ENCODE measurements at regions not wholly inside any gene's neighbourhood (a gene's known extent, or its start where the extent isn't known, plus 50 kb on each side); places are given as distances from the start of the nearest gene placed in this dataset.

DNA sequence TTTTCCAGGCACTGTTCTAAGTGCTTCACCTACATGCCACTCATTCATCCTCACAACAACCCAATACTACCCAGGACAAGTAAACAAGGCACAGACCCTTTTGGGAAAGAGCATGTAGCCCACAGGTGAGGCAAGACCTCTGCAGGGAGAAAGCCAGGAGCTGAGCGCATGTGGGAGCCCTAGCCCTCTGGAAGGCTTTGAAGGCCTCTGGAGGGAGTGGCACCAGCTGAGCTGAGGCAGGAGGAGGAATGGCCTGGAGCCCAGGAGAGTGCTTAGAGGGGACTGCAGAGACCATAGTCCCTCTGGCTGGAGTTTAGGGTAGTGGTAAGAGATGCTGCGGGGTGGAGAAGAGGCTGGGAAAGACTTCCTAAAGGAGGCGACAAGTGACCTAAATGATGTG lies 516.5 kb downstream of the FUT8 start:
- DNase-seq (ENCODE audit: low spot score), result no peak

DNA sequence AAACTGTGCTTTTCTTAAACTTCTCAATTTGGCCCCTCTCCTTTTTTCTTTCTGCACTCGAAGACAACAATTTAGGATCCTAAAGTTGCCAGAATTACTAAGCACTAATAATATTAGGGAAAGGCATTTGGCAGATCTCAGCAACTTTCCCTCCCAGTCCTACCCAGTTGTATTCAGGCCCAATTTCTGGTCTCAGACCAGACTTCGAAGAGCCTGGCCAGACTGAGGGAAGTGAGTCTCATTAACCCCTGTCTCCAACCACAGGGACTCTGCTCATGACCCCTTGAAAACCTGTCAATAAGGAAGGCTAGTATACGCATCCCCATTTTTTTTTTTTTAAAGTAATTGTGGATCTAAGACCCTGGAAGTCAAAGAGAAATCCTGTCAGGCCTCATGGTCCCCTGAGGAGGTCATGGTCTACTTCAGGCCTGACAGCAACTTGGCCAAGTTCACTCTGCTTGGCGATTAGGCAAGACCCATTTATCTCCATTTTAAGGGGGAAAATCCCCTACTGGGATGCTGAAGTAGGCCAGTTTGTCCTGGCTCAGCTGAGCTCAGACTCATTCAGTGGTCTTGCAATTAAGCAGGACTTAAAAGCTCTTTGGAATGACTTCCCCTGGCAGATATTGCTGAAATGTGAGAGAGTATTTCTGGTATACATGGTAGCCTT lies 521.0 kb downstream of the FUT8 start:
- no peak for DNase-seq (ENCODE audit: low spot score)

DNA sequence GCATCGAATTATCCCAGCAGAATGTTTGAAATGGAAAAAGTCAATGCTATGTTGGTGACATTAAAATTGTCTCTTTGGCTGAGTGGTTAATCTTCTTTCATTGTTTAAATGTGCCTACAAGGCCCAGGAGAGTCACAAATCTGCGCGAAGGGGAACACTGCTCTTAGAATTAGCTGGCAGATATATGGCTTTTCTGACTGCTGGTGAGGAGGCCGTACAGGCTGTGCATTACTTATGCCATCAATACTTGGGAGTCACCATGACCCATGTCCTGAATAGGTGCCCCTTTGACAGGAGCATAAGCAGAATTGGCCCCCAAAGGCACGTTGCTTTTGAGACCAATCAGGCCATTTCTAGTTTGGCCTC lies 521.5 kb downstream of the FUT8 start:
- DNase-seq (ENCODE audit: low spot score), result no peak

DNA sequence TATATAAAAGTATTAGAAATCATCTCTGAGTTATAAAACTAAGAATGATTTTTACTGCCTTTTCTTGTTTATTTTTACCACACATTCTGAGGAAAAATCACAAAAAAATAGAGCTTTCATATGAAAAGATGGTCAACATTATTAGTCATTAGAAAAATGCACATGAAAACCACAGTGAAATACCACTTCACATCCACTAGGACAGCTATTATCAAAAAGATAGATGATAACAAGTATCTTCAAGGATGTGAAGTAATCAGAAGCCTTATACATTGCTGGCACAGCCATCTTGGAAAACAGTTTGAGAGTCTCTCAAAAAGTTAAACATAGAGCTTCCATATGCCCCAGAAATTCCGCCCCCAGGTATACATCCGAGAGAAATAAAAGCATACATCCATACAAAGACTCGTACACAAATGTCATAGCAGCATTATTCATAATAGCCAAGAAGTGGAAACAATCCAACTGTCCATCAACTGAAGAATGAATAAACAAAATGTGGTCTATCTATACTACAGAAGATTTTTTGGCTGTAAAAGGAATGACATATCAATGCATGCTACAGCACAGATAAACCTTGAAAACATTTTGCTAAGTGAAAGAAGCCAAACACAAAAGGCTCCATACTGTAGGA lies 523.9 kb downstream of the FUT8 start:
- DNase-seq (ENCODE audit: low spot score), result no peak

DNA sequence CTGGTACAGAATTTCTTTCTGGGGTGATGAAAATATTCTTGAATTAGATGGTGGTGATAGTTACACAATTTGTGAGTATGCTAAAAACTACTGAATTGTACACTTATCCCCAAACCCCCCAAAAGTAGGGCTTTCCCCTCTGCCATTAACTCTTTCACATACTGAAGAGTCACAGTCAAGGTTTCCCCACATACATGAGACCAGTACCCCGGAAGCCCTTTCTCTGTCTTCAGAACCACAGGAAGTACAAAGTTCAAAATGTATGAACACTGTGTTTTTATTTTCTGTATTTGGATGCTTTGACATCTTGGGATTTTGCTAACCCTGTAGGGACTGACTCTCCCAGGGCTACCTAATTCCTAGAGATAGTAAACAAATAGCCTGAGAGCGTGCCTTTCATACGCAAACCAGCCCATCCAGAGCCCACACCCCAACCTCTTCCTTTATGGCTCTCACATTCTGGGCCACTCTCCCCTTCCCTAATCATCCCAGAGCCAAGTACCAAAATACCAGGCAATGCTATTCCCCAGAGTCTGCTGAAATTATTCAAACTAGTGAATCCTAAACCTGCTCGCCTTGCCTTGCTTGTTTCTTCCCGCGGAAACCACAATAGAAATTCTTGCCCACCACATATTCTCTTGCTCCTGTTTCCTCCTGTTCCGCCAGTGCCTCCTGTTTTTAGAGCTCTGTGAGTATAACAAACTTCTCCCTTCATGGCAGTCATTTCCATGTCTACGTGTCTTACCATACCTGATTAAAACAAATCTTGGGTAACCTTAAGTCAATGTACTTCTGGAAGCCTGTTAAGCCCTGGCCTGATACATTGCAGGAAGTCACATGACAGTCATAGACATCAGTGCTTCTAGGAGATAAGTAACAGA lies 524.8 kb downstream of the FUT8 start:
- no peak for DNase-seq (ENCODE audit: low spot score)

DNA sequence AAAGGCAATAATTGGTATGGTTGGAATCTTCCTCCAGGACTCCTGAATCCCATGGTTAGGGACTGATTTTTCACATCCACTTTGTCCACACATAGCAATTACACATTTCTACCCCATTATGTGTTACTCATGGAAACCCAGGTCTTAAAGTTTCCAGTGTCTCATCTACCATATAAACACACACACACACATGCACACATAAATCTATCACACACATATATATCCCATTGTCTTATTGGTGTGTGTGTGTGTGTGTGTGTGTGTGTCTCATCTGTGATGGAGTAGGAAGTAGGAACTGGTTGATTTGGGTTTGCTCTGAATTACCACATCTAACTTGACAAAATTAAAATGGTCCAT lies 525.4 kb downstream of the FUT8 start:
- DNase-seq (ENCODE audit: low spot score), result no peak

DNA sequence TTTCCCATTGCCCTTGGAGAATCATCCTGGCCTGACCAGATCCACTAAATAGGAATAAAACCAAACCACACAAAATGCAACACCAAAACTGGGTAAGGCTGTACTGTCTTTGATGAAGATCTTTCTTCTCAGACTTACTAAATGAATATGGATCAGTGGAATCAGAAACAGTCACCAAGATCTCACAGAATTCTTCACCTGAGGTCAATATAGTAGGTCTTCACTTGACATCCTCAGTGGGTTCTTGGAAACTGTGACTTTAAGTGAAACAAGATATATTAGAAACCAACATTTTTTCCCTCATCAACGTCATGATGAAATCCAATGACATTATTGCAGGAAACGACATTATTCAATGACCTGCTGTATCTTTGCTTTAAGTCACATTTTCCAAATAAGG lies 526.2 kb downstream of the FUT8 start:
- no peak for DNase-seq (ENCODE audit: low spot score)

DNA sequence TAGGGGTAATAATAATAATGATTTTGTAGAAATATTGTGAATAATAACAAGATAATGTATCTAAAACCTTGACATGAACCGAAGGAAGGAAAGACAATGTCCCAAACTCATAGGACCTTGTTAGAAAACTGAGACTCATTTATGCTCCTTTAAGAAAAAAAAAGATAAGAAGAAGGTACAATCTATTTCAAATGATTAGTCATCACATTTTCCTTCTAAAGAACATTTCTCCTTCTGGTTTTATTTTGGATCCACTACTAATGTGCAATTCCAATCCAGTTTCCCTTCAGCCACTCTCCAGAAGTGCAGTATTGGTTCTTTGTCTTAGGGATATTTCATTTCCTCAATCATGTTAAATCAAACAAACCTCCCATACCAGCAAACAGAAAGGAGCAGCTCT lies 526.7 kb downstream of the FUT8 start:
- no peak for DNase-seq (ENCODE audit: low spot score)

DNA sequence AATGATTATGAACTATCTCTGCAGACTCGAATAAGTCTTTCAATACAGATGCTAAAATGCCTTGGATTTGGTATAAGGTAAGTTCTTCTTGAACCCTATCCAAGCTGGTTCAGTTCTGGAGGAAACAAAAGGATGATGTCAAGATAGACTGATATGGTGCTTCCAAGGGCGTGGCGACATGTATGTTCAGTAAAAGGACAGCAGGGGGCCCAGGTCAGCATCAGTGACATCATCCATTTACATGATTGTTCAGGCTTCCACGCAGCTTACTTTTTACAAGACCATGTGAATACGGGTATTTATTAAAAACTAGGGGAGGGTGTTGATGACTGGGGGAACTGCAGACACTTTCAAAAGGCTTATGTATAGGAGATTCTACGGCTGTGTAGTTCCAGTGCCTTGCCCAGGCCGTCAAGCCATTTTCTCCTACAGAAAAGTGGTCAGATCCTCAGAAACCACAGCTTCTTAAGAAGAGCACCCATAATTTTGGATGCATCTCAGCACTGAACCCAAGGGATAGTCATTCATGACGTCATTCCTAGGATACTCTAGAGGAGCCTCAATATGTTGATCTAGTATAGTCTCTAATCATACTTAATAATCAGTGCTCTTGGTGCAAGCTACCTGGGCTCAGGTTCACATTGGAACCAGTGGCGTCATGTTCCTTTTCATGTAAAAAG lies 527.7 kb downstream of the FUT8 start:
- DNase-seq (ENCODE audit: low spot score), result peak; percentile 7

DNA sequence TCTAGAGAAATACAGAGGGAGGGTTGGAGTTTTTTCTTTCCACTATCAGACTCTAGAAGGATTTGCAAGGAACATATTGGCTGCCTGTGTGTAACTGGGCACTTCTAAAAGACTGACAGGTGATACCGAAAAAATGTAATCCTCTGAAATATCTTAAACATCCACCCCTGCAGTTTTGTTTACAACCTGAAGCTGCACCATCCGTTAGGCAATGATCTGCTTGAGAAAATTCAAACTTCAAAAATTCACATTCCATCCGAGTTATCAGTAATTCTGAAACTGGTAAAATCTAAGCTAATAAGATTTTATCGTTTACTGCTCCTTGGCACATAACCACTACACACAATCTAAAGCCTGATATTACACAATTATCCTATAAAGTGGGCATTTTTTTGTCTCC lies 528.6 kb downstream of the FUT8 start:
- DNase-seq (ENCODE audit: low spot score), result no peak

DNA sequence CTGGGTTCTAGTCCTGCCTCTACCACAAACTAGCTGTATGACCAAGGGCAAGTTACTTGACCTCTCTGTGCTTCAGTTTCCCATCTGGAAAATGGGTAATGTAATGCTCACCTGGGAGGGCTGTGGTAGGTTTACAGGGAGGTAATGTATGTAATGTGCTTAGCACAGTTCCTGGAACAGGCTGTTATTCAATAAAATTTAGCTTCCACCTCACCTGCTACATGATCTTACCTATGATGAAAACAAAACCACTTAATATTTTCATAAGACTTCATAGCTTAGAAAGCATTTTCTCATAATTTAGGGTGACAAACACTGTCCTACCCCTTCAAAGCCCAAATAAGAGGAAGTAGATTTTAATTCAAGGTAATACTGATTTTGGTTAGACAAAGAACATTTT lies 530.6 kb downstream of the FUT8 start:
- DNase-seq (ENCODE audit: low spot score), result no peak

DNA sequence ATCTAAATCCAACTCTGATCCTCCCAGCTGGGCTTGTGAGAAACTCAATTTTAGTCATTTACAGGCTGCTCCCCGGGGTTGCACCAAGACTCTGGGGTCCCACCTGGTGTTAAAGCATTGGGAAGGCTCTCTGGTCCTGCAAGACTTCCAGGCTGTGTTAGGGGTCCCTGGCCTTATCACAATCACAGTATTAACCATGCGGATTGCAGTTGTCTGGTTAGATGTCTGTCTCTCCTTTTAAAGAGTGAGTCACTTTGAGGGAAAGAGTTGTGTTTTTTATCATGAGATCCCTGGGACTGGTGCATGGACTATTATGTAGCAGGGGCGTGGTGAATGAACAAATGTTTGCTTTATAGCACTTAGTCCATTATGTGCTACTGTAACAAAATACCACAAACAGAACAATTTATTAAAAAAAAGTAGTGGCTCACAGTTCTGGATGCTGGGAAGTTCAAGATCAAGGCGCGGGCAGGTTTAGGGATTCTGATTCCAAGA lies 531.4 kb downstream of the FUT8 start:
- no peak for DNase-seq (ENCODE audit: low spot score)

DNA sequence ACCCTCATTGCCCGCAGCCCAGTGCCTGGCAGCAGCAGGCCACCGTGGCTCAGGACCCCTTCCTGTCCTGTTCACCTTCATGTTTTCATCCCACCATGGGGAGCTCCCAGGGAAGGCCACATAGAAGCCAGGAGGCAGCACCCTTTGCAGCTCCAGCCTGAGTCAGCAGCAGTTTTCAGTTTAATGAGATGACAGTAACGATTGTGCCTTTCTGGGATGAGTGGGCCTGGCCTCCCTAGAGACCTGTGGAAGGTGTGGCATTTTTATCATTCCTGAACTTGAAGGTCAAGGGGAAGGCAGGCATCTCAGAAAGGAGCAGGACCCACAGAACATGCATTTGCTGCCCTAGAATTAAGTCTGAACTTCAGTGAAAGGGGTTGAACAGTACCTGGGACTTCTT lies 532.8 kb downstream of the FUT8 start:
- no peak for DNase-seq (ENCODE audit: low spot score)

DNA sequence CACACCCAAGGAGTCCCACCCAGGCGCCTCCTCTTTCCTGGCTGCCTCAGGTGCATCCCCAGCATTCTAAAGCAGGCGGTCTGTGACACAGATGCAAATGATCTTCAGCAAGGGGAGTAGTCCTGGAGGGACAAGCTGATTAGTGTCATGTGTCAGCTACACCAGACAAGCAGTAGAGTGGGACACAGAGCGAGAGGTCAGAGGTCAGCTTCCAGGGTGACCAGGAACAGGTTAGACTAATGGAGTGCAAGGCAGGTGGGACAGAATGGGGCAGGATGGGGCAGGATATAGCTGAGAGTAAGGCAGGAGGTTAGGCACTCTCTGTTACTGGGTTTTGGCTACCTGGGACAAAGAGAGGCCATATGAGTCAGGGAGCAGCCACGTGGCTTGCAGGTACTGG lies 534.0 kb downstream of the FUT8 start:
- DNase-seq (ENCODE audit: low spot score), result no peak

DNA sequence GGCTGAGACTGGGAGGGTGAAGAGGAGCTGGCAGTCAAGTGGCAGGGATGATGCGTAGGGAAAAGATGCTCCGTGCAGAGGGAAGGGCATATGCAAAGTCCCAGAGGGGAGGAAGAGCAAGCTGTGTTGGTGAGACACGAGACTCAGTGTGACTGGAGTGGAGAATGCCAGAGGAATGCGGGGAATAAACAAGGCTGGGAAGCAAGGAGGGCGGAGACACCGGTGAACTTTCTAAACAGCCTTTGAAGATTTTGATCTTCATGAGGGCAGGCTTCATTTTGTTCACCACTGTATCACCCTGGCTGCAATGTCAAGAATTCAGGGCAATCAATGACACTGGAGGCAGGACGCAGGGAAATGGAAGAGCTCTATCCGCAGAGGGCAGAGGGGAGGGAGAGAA lies 535.8 kb downstream of the FUT8 start:
- no peak for DNase-seq (ENCODE audit: low spot score)

DNA sequence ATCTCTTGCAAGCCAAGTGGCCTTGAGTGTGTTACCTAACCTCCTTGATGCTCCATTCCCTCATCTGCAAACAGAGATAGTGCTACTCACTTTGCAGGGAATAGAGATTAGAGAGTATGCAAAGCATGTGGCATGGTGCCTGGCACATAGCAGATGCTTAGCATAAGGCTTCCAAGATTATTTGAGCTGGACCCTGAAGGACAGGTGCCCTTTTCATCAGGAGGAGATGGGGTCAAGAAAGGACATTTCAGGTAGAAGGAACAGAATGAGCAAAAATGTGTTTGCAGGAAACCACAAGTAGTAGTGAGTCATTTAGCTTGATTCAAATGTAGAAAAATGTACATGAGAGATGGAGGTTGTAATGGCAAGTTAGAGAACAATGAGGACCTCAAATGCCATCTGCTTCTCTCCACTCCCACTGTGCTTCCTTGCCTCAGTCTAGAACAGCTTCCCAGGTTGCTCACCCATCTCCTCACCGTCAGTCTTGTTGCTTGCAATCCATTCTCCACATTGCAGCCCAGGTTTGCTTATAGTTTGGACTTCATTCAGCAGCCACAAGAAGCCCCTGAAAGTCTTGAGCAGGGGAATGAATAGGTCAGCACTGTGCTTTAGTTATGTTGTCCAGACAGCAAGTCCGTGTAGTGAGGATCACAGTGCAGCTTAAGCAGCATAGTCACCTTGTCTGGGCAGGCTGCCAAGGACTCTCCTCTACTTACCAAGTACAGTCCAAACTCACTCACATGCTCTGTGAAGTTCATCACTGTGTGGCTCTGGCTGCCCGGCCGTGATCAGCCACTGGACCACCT lies 536.3 kb upstream of the CCDC196 start:
- DNase-seq (ENCODE audit: low spot score), result no peak

DNA sequence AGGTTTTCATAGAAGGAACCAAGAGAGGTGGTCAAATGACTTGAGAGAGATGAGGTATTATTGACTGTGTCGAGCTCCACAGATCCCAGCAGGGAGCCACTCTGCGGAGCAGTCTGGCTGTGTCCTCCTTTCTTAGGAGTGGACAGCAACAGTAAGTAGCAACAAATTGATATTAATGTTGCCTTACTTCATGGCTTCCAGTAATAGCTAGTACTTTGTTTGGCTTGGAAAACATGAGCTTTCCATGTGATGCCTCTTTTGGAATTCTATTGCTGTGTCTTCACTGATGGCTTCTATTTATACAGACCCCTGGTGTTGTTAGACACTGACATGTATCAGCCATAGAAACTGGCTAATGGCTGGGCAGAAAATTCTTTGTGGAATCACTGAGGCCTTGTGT lies 531.2 kb upstream of the CCDC196 start:
- DNase-seq (ENCODE audit: low spot score), result no peak

DNA sequence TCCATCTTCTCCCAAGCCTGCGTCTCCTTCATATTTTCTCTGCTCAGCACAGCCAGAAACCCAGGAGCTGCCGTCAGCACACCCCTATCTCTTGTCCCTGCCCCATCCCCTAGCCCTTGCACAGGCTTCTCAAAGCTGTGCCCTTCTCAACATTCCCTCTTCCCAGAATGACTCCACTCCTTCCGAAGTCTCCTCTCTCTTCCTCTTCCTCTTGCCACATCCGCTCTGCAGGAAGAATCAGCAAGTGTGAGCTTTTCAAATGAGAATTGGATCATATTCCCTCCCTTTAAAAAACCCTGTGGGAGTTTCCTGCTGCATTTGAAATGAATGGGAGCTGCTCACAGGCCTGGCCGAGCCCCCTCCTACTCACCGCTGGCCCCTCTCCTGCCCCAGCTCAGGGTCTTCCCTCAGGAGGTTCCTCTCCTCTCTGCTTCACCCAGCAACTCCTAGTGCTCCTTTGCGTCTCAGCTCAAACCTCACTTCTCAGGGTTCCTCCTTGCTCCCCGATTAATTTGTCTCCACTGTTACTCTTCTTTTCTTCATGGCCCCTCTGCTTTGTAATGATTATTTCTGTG lies 528.5 kb upstream of the CCDC196 start:
- DNase-seq (ENCODE audit: low spot score), result no peak

DNA sequence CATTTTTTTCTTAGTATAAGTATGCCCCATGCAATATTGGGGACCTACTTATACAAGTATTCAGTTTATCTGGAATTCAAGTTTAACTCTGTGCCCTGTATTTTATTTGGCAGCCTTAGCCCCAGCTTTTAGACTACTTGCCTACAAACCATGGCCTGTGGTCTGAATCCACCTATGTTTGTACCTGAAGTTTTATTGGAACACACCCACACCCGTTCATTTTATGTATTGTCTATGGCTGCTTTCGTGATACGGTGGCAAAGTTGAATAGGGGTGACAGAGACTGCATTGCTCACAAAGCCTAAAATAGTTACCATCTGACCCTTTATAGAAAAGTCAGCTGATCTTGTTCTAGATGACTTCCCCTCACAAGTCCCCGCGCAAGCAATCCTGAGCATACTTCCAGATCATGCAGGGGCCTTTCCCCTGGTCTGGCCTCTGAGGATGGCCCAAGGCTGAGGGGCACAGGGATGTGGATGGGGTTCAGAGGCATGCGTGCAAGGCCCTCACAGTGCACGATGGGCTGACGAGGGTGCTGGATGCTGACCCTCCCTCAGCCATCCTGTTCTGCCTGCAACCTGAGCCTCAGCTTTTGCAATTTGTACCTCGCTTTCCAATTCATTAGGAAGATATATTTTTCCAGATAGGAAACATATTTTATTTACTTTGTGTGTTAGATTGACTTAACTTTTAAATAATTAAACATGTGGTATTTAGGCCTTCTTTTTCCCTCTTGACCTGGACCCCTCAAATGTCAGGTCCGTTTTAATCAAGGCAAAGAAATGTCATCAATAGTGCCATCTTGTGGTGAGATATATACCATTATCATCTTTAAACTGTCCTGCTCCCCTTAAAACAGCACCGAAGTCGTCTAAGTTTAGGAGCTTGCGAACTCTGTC lies 527.3 kb upstream of the CCDC196 start:
- DNase-seq (ENCODE audit: low spot score), result peak; percentile 6

DNA sequence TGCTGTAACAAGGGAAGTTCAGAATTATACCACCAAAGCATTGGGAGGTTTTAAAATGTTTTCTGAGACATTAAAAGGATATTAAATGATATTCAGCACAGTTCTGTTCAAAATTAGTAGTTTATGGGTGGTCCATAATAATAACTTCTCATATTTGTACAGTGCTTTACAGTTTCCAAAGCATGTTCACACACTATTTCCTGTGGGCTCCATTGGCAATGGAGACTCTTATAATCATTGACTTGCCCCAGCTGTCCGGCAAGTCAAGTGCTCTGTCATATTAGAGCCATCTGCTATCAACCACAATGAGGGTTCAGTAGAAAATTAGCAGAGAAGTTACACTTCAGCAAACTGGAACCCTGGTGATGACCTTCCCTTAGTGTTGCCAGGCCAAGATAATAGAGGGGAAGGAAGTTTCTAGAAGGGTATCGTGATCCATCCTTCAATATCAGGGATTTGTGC lies 526.6 kb upstream of the CCDC196 start:
- DNase-seq (ENCODE audit: low spot score), result no peak
